GM21619 (cell line): ENCODE measurements at regions not wholly inside any gene's neighbourhood (a gene's known extent, or its start where the extent isn't known, plus 50 kb on each side); places are given as distances from the start of the nearest gene placed in this dataset.
A peak's percentile ranks its signal among the peaks of the same experiment; 100 is the strongest.
"Not testable (repeated sequence)": the region's sequence is repeated elsewhere in the genome, so short reads cannot be mapped to it uniquely, and the experiment has no call there.

Source experiments
- ATAC-seq: cut with Tn5 transposase; IDR thresholded peaks from one replicate; pipeline ENCODE4 v1.9.1; 2021; ENCODE audit not compliant: unreplicated experiment

- peak; percentile 71 for ATAC-seq
Measured at GRCh38 chrX:89350024-89350423, 571.7 kb upstream of the TGIF2LX start.

GRCh38 chrX:89369904-89370303, 551.8 kb upstream of the TGIF2LX start:
- not testable (repeated sequence) for ATAC-seq

GRCh38 chrX:89393004-89393403, 528.7 kb upstream of the TGIF2LX start:
- not testable (repeated sequence) for ATAC-seq

GRCh38 chrX:89402818-89403217, 518.9 kb upstream of the TGIF2LX start:
- ATAC-seq = not testable (repeated sequence)

- ATAC-seq = not testable (repeated sequence)
Measured at GRCh38 chrX:89405148-89405547, 516.6 kb upstream of the TGIF2LX start.

- ATAC-seq = not testable (repeated sequence)
Measured at GRCh38 chrX:89416930-89417329, 504.8 kb upstream of the TGIF2LX start.

GRCh38 chrX:89432652-89433231, 489.0 kb upstream of the TGIF2LX start:
- not testable (repeated sequence) for ATAC-seq
